Astrocyte of the spinal cord (primary cell): ENCODE measurements at regions not wholly inside any gene's neighbourhood (a gene's known extent, or its start where the extent isn't known, plus 50 kb on each side); places are given as distances from the start of the nearest gene placed in this dataset.
A peak's percentile ranks its signal among the peaks of the same experiment; 100 is the strongest.

Experiments used
- DNase-seq: peaks from one replicate; pipeline ENCODE4 v3.0.0; 2011; ENCODE audit warnings: low read depth, low spot score
- H3K4me3 ChIP-seq: 2 replicates; pipeline ENCODE4 v1.5.1; 2011; ENCODE audit warnings: low read depth, mild to moderate bottlenecking, low read length, moderate library complexity
- CTCF ChIP-seq: IDR thresholded peaks from 2 replicates; pipeline ENCODE4 v1.5.1; 2012; ENCODE audit warnings: low read depth, mild to moderate bottlenecking, low read length, inconsistent platforms
- in situ Hi-C: cut with HindIII; loops from 2 replicates; pipeline ENCODE4 v1.10.0; 2017; ENCODE audit warnings: low sequenced_read_pairs

- no peak overlapping the region for H3K4me3 ChIP-seq
- in situ Hi-C loops = no loop called here
- no peak for DNase-seq
- no peak for TF ChIP-seq CTCF
These were observed 91.0 kb upstream of the C9orf72 start for GRCh38 chr9:27664121-27664779.

- no peak for DNase-seq
- in situ Hi-C loops = no loop called here
These were observed 91.9 kb upstream of the C9orf72 start for GRCh38 chr9:27665136-27665535.

GRCh38 chr9:27668280-27668679 lies 95.0 kb upstream of the C9orf72 start:
- in situ Hi-C loops = no loop called here
- no peak for DNase-seq
- TF ChIP-seq CTCF = no peak
- no peak overlapping the region for H3K4me3 ChIP-seq

More at GRCh38 chr9:27665136-27665535, 91.9 kb upstream of the C9orf72 start:
- H3K4me3 ChIP-seq = no peak overlapping the region
- TF ChIP-seq CTCF = no peak

GRCh38 chr9:27671636-27672035 lies 98.4 kb upstream of the C9orf72 start:
- no peak overlapping the region for H3K4me3 ChIP-seq
- in situ Hi-C loops = no loop called here
- no peak for TF ChIP-seq CTCF
- DNase-seq = peak; percentile 2

GRCh38 chr9:27672718-27673117 lies 99.4 kb upstream of the C9orf72 start:
- H3K4me3 ChIP-seq = no peak overlapping the region
- no peak for TF ChIP-seq CTCF
- DNase-seq = no peak
- in situ Hi-C loops = no loop called here

GRCh38 chr9:27673641-27674040 lies 100.4 kb upstream of the C9orf72 start:
- in situ Hi-C loops = no loop called here

More at GRCh38 chr9:27673641-27674040, 100.4 kb upstream of the C9orf72 start:
- no peak overlapping the region for H3K4me3 ChIP-seq
- no peak for DNase-seq
- TF ChIP-seq CTCF = no peak
